GM19438 (cell line): ENCODE measurements at regions not wholly inside any gene's neighbourhood (a gene's known extent, or its start where the extent isn't known, plus 50 kb on each side); places are given as distances from the start of the nearest gene placed in this dataset.

ENCODE experiments used
- ATAC-seq: cut with Tn5 transposase; IDR thresholded peaks from one replicate; pipeline ENCODE4 v1.9.1; 2021; ENCODE audit warnings: low read depth; ENCODE audit not compliant: unreplicated experiment

DNA sequence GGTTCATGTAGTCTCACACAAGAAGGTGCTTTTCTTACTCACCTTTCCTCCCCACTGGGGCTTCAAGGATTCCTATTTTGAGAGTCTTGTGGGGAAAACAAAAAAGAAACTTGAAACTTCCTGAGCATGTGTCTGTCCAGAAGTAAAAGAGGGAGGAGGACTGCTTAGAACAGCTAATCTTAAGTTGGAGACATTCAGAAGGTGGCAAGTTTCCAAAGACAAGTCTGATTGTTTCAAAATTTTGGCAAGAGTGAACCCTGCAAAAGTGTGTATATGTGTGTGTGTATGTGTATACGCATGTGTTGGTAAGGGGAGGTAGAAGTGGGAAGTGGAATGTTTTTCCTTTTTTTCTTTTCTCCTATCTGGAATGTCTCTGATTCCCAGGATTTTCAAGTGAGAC is 189.0 kb upstream of the FRMPD4 start:
- ATAC-seq, result no peak

DNA sequence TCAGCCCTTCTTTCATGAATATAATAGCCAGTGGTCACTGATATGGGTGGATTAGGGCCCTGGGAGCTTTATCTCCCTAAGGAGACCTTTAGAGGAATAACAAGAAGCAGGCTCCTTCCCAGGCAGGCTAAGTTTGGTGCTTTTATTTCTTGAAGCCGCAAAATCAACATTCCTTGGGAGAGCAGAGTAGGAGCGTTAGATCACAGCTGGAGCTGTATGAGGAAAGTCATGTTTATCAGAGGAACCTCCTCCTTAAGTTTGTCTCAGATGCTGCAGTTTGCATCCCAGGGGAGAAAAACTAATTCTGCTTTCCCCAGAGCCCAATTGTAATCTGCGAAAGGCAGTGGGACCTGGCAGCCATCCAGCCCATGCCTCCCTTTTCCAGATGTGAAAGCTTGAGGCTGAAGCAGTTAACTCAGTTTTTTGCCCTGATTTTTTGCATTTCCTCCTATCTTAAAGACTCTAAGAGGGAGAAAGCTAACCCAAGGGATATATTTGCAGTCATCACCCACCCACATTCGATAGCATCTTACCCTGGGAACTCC is 186.0 kb upstream of the FRMPD4 start:
- no peak for ATAC-seq

DNA sequence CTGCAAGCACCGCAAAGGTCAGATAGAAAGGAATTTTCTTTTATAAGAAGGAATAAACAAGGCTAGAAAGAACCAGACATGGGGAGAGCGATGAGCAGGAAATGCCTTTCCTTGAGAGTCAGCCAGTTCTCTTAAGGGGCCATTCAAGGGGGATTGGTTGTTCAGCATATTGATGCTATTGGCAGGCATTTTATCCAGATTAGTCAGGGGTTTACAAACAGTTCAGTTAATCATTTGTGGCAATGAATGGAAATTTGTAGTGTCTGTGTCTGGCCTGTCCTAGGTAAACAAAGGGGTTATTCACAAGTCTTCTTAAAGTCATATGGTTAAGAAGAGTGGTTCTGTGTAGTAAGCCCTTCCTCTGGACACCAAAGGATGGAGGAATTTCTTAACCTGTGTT is 184.7 kb upstream of the FRMPD4 start:
- no peak for ATAC-seq

DNA sequence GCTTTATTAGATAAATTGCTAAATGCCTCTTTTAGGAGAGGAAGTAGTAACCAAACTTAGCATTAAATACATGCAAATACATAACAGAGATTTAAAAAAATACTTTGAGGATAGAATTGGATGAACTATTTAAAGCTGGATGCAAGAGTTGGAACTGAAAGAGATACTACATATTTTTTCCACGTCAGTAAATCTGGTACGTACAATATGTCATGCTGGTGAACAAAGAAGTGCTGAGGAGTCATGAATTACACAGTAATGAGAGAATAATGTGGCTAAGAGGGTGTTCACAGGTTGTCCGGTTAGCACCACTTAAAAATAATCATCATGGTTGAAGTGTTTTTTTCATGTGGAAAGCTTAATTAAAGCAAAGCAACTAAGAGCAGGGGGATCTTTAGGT is 184.1 kb upstream of the FRMPD4 start:
- ATAC-seq, result no peak

DNA sequence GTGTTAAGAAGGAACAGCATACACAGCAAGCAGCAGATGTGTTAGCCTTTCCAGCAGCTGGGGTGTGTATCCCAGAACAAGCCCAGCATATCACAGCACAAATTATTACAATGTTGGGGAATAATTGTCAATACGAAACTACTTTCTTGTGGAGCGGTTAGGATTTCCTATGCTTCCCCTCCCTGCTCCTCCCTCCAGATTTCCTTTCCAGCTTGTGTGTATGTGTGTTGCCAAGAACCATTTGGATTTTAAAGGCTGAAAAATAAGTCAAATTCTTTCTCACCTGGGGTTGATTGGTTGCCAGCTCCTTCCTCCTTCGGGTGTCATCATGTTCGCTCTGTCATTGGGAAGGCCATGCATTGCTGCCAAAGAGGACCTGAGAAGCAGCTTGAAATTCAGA is 178.2 kb upstream of the FRMPD4 start:
- ATAC-seq, result no peak

DNA sequence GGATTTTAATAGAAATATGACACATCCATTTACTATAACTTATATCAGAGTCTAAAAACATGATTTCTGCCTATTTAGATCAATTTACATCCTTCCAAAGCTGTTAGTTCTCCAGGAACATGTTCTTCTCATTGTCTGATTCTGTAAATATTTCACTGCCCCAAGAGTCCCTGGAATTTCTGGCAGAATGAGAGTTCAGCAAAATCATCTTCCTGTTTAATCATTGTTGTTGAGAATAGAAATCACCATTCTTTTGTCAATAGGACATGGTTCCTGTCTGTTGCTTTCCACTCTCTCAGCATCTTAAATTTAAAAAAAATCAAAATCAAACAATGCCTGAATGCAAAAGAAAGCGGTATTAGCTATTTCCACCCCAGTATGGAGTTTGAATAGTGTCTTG is 172.8 kb upstream of the FRMPD4 start:
- no peak for ATAC-seq

DNA sequence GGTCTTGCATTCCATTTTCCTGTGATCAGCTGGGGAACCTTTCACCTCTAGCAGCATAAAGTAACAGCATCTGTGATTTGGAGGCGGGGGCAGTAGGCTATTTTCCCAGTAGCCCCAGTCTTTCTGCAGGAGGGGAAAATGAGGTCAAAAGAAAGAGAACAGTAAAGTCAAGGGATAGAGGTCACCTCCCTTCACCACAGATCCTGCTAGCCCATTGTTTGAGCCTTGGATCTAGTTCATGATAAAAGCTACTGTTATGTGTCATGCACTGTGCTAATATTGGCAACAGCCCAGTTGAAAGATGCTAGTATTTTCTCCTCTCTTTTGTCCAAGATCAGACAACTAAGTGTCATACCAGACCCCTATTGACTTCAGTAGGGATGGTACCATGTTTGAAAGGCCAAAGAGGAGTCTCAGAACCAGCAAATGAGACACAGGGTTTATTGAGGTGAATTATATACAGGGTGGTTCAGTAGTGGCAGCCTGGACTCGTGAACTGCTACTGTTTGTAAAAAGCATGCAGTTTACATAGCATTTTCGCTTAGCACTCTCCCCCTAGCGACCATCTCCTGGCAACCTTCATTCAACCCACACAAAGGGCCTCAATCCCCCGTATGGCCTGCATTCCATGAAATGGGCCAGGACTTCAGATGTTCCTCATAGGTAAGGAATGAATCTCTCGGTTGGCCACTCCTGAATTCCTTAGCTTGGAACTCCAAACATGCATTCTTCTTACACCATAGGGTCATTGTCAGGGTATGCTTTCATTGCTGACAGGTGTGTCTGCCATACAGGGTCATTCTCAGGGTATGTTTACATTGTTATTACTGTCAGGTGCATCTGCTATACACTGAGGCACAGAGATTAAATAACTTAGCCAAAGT is 170.0 kb upstream of the FRMPD4 start:
- ATAC-seq, result no peak

DNA sequence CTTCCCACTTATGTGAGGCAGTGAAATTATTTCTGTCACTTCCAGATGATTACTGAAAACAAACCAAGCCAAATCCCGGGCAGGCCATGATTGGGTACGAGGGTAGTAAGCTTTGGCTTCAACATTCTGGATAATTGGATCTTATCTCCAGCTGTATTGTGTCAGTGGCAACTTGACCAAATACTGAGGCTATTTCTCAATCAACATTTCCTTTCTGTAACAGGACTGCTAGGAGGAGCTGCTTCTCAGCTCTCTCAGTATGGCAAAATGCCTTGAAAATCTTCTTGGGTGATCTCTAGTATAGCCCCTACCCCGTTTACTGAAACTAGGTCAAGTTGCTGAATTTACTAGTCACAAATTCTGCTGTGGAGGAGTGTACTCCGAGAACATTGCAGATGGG is 169.3 kb upstream of the FRMPD4 start:
- ATAC-seq, result no peak

DNA sequence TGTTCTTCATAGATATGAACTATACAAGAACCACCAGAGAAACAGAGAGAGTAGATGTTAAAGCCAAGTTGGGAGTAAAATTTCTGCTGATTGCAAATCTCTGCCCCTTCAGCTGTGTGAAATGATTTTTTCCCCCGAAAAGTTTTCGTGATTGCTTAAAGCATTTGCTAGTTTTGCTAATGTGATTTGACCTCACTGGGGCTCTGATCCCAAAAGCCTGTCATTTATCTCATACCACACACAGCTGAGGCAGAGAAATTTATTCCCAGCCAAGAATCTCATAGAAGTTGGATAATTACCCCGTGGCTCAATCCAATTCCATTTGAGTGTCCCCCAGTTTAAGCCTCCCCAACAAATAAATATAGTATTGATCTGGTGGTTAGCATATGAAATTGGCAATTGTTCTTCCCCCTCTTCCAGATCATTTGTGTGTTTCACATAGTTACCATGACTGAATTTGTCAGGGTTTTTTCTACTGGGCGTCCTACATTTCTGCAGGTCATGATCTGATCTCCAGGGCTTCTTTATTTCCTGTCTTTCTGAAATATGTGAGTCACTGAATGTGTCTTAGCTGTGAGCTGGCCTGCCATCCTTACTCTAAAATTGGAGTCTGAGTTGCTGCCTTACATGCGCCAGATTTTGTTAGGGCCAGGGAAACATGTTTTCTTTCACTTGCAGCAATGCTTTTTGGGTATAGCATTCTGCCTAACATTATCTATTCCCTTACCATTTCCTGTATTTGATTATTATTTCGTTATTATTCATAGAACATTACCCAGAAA is 167.5 kb upstream of the FRMPD4 start:
- ATAC-seq, result no peak

DNA sequence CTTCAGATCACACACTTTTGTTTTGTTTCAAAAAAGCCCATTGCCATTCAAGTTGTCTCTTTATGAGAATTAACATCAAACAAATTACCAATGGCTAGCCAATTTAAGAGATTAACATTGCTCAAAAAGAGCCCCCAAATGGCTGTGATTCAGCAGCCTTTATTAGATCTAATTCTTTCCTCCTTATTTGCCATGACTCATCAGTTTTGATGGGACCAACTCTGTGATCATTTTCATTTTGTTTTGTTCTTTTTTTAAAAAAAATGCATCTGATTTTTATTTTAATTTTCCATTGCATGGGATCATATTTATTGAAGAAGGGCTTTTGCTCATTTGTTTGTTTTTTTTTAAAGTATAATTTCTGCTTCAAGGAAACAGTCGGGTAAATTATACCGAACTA is 161.6 kb upstream of the FRMPD4 start:
- no peak for ATAC-seq

DNA sequence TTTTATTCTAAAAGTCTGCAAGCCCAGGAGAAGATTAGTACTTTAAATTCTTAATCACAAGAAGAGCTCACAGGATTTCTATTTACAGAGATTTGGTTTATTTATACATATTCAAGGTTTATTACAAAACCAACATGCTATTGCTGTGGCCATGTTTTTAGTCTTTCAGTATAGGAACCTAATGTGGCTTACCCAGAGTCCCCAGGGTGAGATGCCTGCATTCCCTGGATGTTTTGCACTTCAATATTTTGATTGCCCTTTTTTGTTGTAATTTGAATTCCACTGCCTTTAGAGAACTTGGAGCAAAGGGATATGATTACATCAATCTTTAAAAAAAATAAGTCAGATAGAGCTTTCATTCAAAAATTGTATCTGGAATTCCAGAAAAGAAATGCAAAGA is 146.0 kb upstream of the FRMPD4 start:
- no peak for ATAC-seq

DNA sequence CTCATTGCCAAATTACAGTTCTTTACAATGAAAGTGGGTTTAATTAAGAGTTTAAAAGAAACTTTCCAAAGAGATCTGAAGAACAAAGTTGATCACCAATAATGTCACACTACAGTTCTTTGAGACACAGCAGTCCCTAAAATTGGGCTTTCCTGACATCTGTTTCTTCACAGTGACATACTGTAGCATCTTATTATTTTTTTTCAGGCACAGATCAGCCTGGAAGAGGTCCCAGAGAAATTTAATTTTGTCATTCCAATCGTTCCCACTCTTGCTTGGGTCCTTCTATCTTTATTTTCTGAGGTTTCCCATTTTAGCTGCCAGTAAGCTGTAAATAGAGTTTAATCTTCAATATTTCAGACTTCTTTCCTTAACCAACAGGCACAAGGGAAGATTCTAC is 143.1 kb upstream of the FRMPD4 start:
- ATAC-seq, result no peak

DNA sequence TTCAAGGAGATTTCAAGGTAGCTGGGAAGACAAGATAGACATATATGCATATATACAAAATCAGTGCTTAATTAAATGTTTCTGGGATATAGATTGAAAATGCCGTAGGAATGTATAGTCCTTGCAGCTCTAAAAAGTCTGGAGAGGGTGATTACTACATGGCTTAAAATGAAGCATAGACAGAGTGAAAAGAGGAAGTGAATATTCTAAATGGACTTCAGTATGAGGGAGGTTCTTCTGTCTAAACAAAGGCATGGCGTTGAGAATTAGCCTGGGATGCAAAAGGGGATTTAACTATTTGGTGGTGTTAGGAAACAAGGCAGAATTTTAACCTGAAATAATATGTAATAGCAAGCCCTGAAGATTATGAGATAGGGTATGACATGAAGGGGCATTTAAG is 141.5 kb upstream of the FRMPD4 start:
- ATAC-seq, result no peak

DNA sequence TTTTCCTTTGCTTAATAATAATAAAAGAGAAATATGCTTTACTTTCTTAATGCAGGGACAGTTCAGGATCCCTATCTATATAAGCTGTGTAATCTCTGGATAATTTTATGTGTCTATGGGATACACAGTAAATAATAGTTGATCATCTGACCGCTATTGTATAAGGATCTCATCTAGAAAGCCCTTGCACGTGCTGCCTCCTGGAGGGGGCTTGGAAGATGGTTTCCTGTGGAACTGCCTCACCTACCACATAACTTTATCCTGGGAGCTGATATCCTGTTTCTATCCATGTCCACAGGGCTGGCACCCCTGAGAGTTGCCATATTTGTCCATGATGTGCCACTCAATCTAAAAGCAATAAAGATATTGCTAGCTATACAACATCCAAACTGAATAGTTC is 139.3 kb upstream of the FRMPD4 start:
- ATAC-seq, result no peak

DNA sequence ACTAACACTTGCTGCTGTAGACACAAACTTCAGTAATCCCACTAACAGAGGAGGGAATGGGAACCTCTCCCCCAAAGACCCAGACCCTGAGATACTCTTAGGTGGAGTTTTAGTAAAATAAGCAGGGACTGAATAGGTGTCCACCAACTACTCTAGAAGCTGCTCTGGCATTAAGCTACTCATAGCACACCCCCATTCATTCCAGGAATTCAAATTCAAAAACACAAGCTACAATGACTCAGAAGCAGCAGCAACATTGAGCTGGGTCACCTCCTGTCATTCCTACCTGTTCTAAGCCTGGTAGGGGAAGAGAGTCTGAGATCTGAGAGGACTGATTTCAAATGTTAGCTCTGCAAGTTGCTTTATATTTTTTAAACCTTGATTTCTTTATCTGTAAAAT is 135.4 kb upstream of the FRMPD4 start:
- ATAC-seq, result no peak

DNA sequence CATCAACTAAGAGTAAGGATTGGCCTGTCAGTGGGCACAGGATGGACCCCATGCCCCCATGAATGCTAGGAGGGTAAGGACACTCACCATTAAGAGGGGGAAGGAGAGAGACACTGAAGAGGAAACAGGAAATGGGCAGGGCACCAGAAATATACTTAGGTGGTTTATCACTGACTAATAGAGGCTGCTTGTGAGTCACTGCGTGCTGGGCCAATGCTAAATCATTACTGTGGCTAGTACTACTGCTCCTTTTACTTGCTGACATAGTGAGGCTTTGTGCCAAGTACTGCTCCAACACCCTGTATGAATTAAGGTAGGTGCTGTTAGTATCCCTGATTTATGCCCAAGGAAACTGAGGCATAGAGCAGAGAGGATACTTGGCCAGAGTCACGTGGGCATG is 130.4 kb upstream of the FRMPD4 start:
- ATAC-seq, result no peak

DNA sequence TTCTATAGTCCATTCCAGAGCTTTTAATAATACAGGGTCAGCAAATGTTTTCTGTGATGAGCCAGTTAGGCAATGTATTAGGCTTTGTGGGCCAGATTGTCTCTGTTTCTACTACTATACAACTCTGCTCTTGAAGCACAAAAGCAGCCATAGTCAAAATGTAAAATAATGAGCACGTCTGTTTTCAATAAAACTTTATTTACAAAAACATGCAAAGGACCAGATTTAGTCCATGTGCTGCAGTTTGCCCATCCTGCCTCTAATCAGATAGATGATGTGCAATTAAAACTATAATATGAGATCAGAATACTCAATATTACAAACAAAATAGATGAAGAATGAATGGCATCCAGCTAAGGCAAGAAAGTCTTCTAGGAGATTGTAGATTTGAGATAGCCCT is 127.8 kb upstream of the FRMPD4 start:
- no peak for ATAC-seq

DNA sequence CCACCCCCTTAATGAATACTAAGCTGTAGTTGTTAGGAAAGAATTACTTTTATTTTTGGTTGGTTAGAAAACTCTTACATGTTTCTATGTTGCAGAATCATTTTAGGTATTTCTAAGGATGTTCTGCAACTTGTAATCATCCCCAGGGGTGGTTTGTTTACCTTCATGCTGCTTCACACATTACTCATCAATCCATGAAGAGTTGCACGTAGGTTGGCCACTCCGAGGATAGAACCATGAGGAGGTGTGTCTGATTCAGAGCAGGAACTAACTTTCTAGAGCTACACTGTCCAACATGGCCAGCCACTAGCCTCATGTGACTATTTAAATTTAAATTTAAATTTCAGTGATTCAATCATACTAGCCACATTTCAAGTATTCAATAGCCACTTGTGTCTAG is 127.2 kb upstream of the FRMPD4 start:
- ATAC-seq, result no peak

DNA sequence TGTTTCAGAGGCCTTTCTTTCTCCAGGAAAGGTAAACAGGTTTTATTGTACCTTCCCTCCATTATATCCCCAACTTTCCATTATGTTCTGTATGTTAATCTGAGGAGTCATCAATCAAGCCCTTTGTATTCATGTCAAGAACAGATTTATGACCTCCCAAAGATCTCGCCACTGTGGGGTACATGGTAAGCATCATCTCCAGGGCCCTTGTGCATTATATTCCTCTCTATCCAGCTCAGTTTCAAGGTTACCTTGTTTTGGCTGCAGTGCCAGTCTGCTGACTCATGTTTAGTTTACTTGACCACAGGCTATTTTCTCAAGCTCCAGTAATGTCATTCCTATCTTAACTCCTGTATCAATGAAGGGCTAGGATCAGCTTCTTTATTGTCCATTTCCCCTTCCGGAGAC is 125.1 kb upstream of the FRMPD4 start:
- no peak for ATAC-seq

DNA sequence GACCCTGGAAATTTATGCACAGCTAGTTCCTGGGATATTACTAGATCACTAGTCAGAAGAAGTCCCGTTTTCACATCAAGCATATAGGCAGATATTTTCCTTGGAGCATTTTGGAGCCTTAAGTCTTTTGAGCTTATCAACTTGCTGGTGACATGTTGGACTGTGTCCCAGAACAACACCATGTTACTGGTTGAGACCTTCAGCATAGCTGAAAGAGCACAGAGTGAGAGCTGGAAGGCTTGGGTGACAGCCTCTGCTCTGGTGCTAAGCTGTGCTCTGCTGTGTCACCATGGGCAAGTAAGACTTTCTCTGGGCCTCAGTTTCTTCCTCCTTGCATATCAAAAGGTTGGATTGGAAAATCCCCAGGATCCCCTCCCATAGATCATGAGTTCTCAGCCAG is 116.6 kb upstream of the FRMPD4 start:
- no peak for ATAC-seq

DNA sequence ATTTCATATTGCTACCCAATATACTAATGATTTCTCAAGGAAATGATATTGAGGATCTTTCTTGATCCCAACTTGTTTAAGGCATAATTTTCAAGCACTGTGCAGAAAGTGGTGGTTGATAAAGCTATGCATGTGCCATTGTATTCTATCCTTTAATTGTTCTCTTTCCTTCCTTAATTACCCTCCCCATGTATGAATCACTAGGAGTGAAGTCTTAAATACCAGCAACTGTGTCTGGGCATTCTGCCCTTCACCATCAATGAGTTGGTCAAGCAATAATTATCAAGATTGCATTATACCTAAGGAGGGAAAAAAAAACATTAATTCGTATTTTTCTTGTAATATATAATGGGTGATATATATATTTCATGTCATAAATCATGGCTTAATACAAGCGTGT is 111.8 kb upstream of the FRMPD4 start:
- ATAC-seq, result no peak

DNA sequence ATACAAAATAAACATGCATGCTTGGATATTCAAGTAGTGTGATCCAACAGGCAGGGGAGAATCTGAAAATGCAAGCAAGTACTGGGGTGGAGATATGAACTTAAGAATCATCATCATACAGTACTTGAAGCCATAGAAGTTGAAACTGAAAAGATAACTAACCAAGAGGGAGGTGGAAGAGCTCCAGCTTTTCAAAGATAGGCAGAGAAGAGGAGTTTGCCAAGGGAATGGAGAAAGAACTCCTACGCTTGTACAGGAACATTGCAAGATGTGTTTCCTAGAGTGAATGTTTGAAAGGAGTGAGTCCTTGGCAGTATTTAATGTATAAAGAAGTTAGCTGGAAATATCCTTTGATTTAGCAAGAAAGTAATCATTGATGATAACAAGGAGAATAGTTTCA is 106.2 kb upstream of the FRMPD4 start:
- ATAC-seq, result no peak
